GM19025 (cell line): ENCODE measurements at regions not wholly inside any gene's neighbourhood (a gene's known extent, or its start where the extent isn't known, plus 50 kb on each side); places are given as distances from the start of the nearest gene placed in this dataset.
"Not testable (repeated sequence)": the region's sequence is repeated elsewhere in the genome, so short reads cannot be mapped to it uniquely, and the experiment has no call there.

Experiments
- ATAC-seq: cut with Tn5 transposase; IDR thresholded peaks from one replicate; pipeline ENCODE4 v1.9.1; 2021; ENCODE audit warnings: mild to moderate bottlenecking, low read depth, moderate library complexity; ENCODE audit not compliant: unreplicated experiment

DNA sequence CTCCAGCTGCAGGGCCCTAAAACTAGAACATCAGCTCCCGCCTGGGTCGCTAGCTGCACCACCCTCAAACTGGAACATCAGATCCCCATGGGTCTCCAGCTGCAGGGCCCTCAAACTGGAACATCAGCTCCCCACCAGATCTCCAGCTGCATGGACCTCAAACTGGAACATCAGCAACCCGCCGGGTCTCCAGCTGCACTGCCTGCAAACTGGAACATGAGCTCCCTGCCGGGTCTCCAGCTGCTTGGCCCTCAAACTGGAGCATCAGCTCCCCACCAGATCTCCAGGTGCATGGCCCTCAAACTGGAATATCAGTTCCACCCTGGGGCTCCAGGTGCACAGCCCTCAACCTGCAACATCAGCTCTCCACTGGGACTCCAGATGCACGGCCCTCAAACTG is 82.7 kb downstream of the TFRC start:
- not testable (repeated sequence) for ATAC-seq

DNA sequence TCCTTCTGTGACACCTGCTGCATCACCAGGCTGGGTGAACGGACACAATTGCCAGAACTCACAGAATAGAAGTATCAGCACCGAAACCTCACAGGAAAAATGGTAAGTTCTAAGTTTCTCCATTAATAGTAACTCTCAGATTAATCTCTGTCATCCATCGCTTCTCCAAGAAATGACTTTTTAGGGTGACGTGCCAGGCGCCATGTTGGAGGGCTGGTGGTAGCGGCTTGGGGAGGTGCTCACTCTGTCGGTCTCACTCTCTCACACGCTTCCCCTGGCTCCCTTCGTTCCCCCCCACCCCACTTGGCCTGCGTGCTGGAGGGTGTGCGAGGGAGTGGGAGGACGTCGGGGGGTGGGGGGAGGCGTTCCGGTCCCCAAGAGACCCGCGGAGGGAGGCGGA is 85.6 kb downstream of the TFRC start:
- not testable (repeated sequence) for ATAC-seq

DNA sequence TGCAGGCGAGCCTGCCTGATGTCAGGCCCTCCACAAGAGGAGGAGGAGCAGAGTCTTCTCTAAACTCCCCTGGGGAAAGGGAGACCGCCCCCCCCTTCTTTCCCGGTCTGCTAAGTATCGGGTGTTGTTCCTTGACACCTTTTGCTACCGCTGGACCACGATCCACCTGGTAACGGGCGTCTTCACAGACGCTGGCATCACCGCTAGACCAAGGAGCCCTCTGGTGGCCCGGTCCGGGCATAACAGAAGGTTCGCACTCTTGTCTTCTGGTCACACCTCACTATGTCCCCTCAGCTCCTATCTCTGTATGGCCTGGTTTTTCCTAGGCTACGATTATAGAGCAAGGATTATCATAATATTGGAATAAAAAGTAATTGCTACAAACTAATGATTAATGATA is 86.0 kb upstream of the TNK2 start:
- ATAC-seq: not testable (repeated sequence)

DNA sequence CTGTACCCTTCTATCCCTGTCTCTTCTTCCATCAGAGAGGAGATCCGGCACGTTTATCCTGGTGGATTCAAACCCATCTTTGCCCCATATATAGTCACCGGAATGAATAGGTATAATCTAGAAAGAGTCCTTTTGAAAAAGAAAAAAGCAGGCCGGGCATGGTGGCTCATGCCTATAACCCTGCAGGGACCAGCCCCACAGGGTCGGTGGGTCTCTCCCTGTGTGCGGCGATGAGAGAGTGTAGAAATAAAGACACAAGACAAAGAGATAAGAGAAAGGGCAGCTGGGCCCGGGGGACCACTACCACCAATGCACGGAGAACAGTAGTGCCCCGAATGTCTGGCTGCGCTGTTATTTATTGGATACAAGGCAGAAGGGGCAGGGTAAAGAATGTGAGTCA is 85.3 kb upstream of the TNK2 start:
- not testable (repeated sequence) for ATAC-seq

DNA sequence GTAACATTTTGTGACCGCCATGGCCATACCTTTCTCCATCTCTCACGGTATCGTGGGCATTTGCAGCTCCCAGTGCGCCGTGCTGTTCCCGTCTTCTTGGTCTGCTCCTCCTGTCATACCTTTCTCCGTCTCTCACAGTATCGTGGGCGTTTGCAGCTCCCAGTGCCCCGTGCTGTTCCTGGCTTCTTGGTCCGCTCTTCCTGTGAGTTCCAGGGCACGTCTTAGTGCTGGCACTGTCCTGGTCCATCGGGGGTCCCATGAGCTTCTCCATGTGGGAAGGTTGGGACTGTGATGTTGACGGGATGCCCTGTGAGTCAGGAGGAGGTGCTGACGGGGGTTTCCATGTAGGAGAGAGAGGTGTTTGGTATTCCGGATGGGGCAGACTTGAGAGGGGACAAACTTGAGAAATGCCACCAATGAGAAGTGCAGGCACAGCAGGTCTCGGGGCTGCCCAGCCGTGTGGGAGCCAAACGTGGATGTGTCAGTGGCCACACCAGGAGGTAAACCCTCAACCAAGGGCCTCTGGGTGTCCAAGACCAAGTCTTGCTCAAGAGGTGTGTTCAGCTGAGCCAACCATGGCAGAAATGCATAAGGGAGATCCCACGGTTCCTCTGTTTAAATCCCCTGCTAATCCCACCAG is 84.7 kb upstream of the TNK2 start:
- ATAC-seq: not testable (repeated sequence)

DNA sequence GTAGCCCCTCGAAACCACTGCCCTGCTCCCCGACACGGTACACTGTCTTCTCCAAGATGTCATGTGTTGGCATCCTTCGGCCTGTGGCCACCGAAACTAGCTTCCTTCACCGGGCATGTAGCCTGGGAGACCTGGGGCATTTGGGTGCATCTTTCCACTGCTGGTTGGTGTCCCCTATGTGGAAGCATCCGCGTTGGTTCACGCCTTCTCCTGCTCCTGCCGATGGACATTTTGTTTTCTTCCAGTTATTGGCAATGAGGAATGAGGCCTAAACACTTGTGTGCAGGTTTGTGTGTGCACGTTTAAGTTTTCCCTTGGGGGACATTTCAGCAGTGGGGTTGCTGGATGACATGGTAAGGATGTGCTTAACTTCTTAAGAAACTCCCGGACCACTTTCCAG is 83.6 kb upstream of the TNK2 start:
- ATAC-seq: not testable (repeated sequence)

DNA sequence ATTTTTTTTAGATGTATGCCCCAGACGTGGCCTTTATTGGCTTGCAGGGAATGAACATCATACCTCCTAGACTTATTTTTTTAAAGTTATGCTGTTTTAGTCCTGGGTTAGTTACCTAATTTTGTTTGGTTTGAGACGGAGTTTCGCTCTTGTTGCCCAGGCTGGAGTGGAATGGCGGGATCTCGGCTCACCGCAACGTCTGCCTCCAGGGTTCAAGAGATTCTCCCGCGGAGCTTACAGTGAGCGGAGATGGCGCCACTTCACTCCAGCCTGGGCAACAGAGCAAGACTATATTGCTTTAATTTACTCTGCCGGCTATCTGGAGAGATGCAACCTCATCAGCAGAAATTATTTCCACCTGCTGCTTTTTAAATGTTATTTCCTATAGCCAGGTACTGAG is 82.9 kb upstream of the TNK2 start:
- not testable (repeated sequence) for ATAC-seq

DNA sequence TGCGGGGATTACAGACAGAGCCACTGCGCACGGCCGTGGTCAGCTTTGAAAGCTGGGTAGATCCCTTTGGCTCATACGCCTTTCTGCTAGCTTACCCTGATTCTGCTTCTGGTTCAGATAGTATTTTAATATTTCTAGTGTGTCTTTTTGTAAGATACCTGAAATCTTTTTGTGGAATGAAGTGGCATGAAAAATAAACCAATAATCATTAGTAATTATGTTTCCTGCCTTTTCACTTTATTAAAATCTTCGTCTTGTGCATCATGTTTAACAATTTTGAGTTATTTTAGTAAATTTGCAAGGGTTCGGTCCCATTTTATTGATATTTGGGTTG is 82.5 kb upstream of the TNK2 start:
- not testable (repeated sequence) for ATAC-seq

DNA sequence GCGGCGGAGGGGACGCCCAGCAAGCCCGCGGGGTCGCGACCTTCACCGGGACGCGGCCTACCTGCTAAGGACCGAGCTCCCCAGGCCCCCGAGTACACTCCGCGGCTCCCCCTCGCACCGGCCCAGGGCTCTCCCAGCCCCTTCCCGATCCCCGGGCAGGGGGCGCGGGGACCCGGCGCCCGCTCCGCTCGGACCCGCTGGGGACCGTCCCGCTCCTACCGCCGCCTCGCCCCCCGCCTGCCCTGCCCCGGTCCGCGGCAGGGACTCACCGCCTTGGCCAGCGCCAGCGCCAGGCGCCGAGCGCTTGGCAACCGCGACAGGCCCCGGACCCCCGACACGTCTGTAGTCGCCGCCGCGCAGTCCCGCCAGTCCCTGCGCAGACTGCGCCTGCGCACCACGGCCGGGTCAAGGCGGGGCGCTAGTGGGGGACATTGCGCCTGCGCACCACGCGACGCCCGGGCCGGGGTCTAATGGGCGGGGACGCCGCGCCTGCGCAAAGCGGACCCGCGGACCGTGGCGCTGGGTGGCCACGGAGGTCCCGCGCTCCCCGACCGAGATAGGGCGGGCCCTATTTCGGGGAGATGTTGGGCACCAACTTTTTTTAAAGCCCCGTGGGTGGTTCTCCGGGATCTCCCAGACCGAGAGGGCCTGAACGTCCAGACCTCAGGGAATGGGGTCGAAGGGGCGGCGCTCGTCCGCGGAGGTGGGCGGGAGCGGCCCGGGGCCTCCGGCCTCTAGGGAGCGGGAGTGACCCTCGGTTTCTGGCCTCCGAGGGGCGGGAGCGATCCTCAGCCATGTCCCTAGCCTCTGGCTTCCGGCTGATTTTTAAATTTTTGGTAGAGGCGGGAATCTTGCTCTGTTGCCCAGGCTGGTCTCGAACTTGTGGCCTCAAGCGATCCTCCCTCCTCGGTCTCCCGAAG is 81.8 kb upstream of the TNK2 start:
- ATAC-seq: peak; percentile 87

DNA sequence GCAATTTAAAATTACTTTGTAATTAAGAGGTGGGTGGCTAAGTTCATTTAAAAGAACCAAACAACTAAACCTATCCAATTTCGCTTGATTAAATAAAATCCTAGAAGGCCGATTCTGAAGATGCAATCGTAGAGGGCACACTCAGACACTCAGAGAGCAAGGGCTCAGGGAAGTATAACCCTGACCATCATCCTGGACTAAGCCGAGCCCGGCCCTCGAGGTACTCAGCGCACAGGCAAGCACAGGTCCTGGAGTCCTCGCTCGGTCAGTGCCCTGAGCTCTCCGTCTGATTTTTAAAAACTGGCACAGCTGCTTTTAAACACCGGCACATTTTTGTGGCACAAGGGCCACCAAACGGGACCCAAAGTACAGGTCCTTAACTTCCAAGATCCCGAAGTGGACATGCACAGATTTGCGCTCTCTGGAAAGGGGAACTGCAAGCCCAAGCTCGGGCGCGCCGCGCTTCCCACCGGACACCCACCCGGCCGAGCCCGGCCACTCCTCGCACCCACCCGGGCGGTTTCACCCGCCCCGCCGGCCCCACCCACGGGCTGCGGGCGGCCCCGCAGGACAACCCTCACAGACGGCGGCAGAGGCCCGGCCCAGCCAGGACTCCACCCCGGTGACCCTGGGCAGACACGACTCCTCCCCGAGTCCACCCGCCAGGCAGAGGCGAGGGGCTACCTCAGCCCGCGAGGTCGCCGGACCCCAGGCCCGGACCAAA is 81.0 kb upstream of the TNK2 start:
- ATAC-seq: peak; percentile 35

DNA sequence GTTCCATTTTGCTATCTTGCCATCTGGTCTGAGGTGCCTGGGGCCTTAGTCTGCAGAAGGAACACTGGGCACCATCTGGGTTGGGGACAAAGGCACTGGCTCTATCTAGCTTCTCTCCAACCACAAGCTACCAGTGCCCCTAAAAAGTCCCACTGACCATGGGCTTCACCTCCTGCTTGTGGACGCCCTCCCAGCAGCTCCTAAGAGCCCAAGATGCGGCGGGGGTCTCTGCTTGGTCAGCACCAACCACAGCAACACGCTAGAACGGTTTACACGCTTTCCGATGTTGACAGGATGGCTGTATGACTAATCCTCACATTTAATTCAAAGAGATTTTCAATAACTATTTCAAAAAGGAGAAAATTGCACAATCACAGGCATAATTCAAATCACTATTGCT is 80.4 kb upstream of the TNK2 start:
- not testable (repeated sequence) for ATAC-seq

DNA sequence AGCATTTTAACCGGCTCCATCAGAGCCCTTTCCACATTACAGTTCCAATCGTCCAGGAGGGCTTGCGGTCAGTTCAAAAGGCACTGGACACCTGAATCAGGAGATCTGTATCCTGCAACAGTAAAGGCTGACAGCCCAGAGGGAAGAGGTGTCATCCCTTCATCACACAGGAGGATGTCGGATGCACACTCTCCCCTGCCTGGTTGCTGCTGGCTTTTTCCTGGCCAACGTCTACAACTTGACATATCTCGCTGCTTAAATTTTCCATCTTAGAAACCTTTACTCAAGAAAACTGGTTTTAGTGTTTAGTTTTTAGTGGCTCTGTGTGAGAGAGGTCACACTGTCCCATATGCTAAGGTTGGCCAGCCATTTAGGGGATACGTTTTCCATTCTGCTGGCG is 78.7 kb upstream of the TNK2 start:
- ATAC-seq: not testable (repeated sequence)

DNA sequence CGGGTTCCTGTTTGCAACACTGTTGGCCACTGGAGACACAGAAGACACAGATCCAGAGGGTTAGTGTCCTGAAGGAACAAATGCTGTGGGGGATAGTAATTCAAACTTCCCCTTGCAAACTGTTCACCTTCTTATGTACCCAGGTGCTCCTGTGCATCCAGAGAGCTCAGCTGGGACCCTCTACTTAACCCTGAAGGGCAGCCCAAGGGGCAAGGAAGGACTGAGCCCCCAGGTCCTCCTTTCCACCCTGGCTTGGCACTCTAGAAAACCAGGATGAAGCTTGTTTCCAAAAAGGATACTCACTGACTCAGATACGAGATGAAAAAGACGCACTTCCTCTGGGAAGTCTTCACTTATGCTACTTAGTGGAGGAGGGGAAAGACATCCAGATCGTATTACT is 78.2 kb upstream of the TNK2 start:
- ATAC-seq: not testable (repeated sequence)

DNA sequence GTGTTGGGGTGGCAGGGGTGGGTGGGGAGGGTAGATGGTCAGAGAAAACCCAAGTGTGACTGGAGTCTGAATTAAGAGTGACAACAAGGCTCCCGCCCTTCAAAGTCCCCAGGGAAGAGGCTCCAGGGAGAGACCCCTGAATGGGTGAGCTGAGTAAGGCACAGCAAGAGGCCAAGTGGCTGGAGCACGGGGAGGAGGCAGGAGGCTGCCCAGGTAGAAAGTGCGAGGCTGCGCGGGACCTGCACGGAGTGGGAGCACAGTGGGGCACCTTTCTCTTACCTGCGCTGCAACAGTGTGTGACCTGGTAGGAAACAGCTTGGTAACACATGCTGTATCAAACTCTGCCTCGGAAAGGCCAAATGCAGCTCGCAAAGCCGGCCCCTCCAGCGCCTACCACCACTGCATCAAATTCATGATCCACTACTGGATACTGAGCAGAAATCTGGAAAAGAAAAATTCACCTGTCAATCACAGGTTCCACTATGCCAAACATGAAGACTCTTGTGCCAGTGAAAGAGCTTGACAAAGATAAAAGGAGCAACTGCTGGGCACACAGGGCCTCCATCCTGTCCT is 77.1 kb upstream of the TNK2 start:
- not testable (repeated sequence) for ATAC-seq

DNA sequence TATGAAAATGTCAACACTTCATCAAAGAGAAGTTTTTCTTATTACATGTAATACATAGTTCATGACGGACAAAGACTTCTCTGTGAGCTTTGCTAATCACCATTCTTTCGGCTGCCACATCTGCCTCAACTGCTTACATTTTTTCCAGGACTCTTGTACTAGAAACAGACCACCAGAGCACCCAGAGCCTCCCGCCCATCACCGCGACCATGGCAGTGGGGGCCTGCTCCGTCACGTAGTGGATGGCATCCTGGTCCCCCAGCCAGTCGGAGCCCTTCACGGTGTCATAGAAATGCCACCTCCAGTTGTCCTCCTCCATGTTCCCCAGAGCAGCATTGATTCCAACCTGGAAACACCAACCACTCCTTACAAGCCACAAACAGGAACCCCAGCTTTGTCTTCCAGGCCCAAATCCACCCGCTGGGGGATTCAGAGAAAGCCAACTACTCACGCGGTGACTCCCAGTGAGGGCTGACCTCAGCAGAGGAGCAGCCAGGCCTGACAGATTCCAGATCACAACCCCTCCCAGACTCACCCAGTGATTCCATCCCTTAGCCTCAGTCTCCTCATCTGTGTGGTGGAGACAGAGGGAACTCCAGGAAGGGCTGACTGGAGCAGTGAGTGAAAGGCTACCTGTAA is 76.2 kb upstream of the TNK2 start:
- ATAC-seq: not testable (repeated sequence)

DNA sequence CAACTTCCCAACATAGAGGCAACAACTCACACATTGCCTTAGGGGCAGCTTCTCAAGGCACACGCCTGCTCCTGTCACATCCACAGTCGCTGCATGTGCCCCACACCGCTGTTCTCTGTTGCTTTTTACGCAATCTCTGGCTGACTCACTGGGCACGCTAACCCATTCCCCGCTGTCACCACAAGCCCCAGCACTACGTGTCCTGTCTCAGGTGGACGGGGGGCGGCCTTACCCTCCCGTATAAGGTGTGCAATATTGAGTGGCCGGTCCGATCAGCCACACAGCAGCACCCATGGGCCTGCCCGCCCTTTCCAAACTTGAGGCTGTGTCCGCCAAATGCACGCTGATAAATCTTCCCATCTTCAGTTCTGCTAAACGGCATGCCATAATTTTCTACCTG is 75.5 kb upstream of the TNK2 start:
- not testable (repeated sequence) for ATAC-seq

DNA sequence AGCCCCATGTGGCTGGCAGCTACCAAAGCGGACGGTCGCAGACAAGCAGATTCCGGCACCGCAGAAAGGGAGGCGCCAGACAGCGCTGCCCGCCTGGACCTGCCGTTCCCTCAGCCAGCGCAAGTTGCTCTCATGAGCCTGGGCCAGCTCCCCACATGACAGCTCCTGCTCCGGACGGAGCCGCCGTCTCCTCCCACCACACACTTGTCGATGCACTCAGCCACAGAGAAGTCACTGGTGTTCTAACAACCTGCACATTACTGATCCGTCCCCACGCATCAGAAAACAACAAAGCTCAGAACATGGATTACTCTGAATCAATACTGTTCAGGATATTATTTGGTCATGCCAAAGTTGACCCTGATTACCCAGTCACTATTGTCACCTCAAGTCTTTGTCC is 74.4 kb upstream of the TNK2 start:
- not testable (repeated sequence) for ATAC-seq

DNA sequence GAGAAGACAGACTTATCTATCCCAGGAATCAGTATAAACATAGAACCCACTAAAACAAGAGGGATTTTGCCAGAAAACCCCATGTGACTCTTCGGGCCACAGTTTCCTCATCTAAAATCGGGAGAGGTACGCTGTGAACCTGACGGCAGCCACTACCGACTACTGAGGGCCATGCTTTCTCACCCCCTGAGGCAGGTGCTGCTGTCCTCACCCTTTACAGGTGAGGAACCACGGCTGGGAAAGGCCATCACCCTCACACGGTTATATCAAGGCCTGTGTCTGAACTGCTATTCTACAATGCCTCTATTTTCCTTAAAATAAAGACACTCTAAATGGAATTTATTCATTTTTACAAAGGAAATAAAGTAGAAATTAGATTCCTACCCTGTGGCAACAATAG is 73.4 kb upstream of the TNK2 start:
- not testable (repeated sequence) for ATAC-seq

DNA sequence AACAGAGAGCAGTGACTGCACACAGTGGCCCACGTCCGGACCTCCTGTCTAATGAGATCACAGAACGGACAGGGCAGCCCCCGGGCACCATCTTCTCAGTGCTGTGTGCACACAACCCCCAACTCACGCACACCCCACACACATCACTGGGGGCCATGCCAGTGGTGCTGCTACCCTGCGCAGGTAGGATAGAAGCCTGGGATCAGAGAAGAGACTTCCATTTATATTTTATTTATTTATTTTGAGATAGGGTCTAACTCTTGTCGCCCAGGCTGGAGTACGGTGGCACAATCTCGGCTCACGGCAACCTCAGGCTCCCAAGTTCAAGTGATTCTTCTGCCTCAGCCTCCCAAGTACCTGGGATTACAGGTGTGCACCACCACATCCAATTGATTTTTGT is 71.5 kb upstream of the TNK2 start:
- ATAC-seq: not testable (repeated sequence)

DNA sequence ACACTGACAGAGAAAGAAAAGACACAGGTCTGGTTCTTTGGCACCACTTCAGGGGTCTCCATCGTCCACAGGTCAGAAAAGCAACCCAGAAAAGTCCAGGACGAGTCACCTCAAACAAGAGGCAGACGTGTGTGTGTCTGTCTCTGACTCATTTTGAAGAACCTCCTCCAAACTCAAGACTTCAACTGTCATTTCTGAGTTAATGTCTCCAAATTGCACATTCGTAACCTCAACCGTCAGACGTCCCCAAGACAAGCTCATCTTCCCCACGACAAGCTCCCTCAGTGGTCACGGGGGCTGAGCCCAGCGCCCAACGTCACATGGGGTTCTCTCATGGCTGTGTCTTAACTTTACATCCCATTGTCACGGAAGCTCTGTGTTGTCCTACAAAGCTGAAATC is 70.2 kb upstream of the TNK2 start:
- ATAC-seq: not testable (repeated sequence)
